ENCODE measurements at regions not wholly inside any gene's neighbourhood (a gene's known extent, or its start where the extent isn't known, plus 50 kb on each side); places are given as distances from the start of the nearest gene placed in this dataset.

DNA sequence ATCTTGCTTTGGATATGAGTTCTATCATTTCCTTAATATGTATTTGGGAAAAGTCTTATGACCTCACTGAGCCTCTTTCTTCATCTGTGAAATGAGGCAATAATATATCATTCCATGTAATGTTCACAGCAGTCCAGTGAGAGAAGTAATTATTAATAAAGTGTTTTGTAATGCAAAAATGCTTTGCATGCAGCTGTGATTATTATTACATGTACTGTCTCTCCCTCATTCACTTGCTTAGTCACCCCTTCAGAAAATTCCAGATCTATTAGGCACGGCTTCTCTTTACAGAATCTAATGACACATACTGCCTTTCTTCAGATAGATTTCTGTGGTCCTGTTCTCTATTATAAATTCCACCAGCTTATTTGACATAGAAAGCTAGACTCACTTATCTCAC is 53.5 kb upstream of the FGF13 start:
- TF ChIP-seq REST (IDR thresholded peaks at IDR 0.05; ENCODE audit: unreplicated experiment) (no peak), EZH2 (IDR thresholded peaks at IDR 0.05; ENCODE audit: low read depth, unreplicated experiment) (no peak), POLR2AphosphoS5 (IDR thresholded peaks at IDR 0.05; ENCODE audit: low read depth) (no peak), STAT1 (IDR thresholded peaks at IDR 0.05; ENCODE audit: unreplicated experiment) (no peak), ZNF114 (CRISPR knock-in tag; IDR thresholded peaks at IDR 0.05) (no peak), JUNB (IDR thresholded peaks at IDR 0.05; ENCODE audit: unreplicated experiment) (no peak), EZH2phosphoT487 (IDR thresholded peaks at IDR 0.05; ENCODE audit: unreplicated experiment) (no peak), ZNF331 (CRISPR knock-in tag; IDR thresholded peaks at IDR 0.05; ENCODE audit: low read depth) (no peak), CREB1 (CRISPR knock-in tag; IDR thresholded peaks at IDR 0.05; ENCODE audit: low read depth) (no peak), NANOG (IDR thresholded peaks at IDR 0.05; ENCODE audit: borderline replicate concordance) (no peak), ZNF462 (CRISPR knock-in tag; IDR thresholded peaks at IDR 0.05) (no peak)
- TF ChIP-seq, protein P1, sequence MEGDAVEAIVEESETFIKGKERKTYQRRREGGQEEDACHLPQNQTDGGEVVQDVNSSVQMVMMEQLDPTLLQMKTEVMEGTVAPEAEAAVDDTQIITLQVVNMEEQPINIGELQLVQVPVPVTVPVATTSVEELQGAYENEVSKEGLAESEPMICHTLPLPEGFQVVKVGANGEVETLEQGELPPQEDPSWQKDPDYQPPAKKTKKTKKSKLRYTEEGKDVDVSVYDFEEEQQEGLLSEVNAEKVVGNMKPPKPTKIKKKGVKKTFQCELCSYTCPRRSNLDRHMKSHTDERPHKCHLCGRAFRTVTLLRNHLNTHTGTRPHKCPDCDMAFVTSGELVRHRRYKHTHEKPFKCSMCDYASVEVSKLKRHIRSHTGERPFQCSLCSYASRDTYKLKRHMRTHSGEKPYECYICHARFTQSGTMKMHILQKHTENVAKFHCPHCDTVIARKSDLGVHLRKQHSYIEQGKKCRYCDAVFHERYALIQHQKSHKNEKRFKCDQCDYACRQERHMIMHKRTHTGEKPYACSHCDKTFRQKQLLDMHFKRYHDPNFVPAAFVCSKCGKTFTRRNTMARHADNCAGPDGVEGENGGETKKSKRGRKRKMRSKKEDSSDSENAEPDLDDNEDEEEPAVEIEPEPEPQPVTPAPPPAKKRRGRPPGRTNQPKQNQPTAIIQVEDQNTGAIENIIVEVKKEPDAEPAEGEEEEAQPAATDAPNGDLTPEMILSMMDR (conservative IDR thresholded peaks at IDR 0.05; ENCODE audit: low read depth in 2 of 2) = no peak
- TF ChIP-seq, protein P2, sequence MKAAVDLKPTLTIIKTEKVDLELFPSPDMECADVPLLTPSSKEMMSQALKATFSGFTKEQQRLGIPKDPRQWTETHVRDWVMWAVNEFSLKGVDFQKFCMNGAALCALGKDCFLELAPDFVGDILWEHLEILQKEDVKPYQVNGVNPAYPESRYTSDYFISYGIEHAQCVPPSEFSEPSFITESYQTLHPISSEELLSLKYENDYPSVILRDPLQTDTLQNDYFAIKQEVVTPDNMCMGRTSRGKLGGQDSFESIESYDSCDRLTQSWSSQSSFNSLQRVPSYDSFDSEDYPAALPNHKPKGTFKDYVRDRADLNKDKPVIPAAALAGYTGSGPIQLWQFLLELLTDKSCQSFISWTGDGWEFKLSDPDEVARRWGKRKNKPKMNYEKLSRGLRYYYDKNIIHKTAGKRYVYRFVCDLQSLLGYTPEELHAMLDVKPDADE (IDR thresholded peaks at IDR 0.05) = no peak
